Smooth muscle cell (in vitro differentiated cells): ENCODE measurements at regions not wholly inside any gene's neighbourhood (a gene's known extent, or its start where the extent isn't known, plus 50 kb on each side); places are given as distances from the start of the nearest gene placed in this dataset.
"Not testable (repeated sequence)": the region's sequence is repeated elsewhere in the genome, so short reads cannot be mapped to it uniquely, and the experiment has no call there.

Source experiments
- DNase-seq: peaks from one replicate; lab custom pipeline; 2025; ENCODE audit not compliant: unreplicated experiment; lab: John Stamatoyannopoulos, UW
- H2AFZ ChIP-seq: fragments of 200-600 bp; sonication (generic); 2 replicates; pipeline ENCODE4 v1.6.0; 2016; ENCODE audit warnings: antibody characterized with exemption, low read depth, mild to moderate bottlenecking
- H3F3A ChIP-seq: fragments of 200-600 bp; sonication (generic); 2 replicates; pipeline ENCODE4 v1.6.0; 2017; ENCODE audit warnings: antibody characterized with exemption, low read depth
- H3K27ac ChIP-seq: fragments of 200-600 bp; sonication (generic); 2 replicates; pipeline ENCODE4 v1.5.1; 2016; ENCODE audit warnings: low read depth, mild to moderate bottlenecking
- H3K27me3 ChIP-seq: fragments of 200-600 bp; sonication (generic); 2 replicates; pipeline ENCODE4 v1.6.1; 2016; ENCODE audit warnings: low read depth, mild to moderate bottlenecking
- H3K36me3 ChIP-seq: fragments of 200-600 bp; sonication (generic); 2 replicates; pipeline ENCODE4 v1.5.1; 2016; ENCODE audit warnings: low read depth
- H3K4me1 ChIP-seq: fragments of 200-600 bp; sonication (generic); 2 replicates; pipeline ENCODE4 v1.5.1; 2016; ENCODE audit warnings: low read depth
- H3K4me2 ChIP-seq: fragments of 200-600 bp; sonication (generic); 2 replicates; pipeline ENCODE4 v1.6.0; 2016; ENCODE audit warnings: mild to moderate bottlenecking
- H3K4me3 ChIP-seq: fragments of 200-600 bp; sonication (generic); 2 replicates; pipeline ENCODE4 v1.5.1; 2016; ENCODE audit warnings: mild to moderate bottlenecking
- H3K79me2 ChIP-seq: fragments of 200-600 bp; sonication (generic); 2 replicates; pipeline ENCODE4 v1.6.0; 2016; ENCODE audit warnings: low read depth, mild to moderate bottlenecking
- H3K9ac ChIP-seq: fragments of 200-600 bp; sonication (generic); 2 replicates; pipeline ENCODE4 v1.6.0; 2016; ENCODE audit warnings: low read depth
- H3K9me3 ChIP-seq: fragments of 200-600 bp; sonication (generic); replicated peaks from 2 replicates; pipeline ENCODE4 v1.5.1; 2016; ENCODE audit warnings: low read depth
- H4K20me1 ChIP-seq: fragments of 200-600 bp; sonication (generic); 2 replicates; pipeline ENCODE4 v1.6.0; 2016; ENCODE audit warnings: low read depth
- whole genome bisulfite sequencing: methylation state at CpG from one replicate; pipeline ENCODE4 v1.1.7; 2016; ENCODE audit warnings: low lambda C conversion rate; 5-methylcytosine and 5-hydroxymethylcytosine counted together
- TF ChIP-seq, protein P1 (sequence below): fragments of 200-600 bp; sonication (generic); IDR thresholded peaks from 2 replicates; pipeline ENCODE4 v1.5.1; 2017; ENCODE audit warnings: borderline replicate concordance, mild to moderate bottlenecking, antibody characterized with exemption; ENCODE audit not compliant: insufficient read depth, poor library complexity, severe bottlenecking

GRCh38 chr4:64821219-64821976 is 412.1 kb upstream of the TECRL start:
- Histone ChIP-seq H2AFZ (no peak overlapping the region), H3K9ac (no peak overlapping the region), H3K4me3 (no peak overlapping the region), H3K79me2 (no peaks in the 10 kb centered on the region), H3K27ac (no peak overlapping the region), H3K9me3 (no peaks in the 10 kb centered on the region), H3K36me3 (no peaks in the 10 kb centered on the region), H4K20me1 (no peaks in the 10 kb centered on the region), H3K4me1 (no peaks in the 10 kb centered on the region), H3K4me2 (no peak overlapping the region), H3F3A (no peaks in the 10 kb centered on the region), H3K27me3 (no peaks in the 10 kb centered on the region)
- WGBS, result 81% methylated on average over 6 of the region's 6 CpGs
- TF ChIP-seq, protein P1, sequence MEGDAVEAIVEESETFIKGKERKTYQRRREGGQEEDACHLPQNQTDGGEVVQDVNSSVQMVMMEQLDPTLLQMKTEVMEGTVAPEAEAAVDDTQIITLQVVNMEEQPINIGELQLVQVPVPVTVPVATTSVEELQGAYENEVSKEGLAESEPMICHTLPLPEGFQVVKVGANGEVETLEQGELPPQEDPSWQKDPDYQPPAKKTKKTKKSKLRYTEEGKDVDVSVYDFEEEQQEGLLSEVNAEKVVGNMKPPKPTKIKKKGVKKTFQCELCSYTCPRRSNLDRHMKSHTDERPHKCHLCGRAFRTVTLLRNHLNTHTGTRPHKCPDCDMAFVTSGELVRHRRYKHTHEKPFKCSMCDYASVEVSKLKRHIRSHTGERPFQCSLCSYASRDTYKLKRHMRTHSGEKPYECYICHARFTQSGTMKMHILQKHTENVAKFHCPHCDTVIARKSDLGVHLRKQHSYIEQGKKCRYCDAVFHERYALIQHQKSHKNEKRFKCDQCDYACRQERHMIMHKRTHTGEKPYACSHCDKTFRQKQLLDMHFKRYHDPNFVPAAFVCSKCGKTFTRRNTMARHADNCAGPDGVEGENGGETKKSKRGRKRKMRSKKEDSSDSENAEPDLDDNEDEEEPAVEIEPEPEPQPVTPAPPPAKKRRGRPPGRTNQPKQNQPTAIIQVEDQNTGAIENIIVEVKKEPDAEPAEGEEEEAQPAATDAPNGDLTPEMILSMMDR, result no peak
- no peak for DNase-seq

DNA sequence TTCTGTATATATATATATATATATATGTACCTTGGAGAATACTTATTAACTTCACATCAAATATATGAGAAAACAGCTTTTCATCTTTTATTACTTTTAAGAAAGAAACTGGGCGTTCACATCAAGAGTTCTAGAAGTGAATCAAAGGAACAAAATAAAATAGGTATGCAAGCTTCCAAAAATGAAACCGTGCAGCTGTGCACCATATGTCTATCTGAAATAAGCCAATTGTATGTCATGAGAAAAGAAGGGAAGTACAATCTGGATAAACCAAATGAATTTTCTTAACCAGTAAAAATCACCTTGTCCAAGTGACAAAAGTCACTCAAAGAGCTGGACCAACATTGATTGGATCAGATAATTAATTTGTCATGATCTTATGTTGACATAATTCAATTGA is 405.4 kb upstream of the TECRL start:
- Histone ChIP-seq H3K4me3 (no peak overlapping the region), H3K79me2 (no peaks in the 10 kb centered on the region), H2AFZ (no peak overlapping the region), H3K27ac (no peak overlapping the region), H3K9me3 (no peaks in the 10 kb centered on the region), H3K27me3 (no peaks in the 10 kb centered on the region), H3K4me1 (no peaks in the 10 kb centered on the region), H3F3A (no peaks in the 10 kb centered on the region), H3K4me2 (no peak overlapping the region), H3K9ac (no peak overlapping the region), H3K36me3 (no peaks in the 10 kb centered on the region), H4K20me1 (no peaks in the 10 kb centered on the region)
- 87% methylated on average over 2 of the region's 2 CpGs for WGBS
- TF ChIP-seq, protein P1, result no peak
- no peak for DNase-seq

DNA sequence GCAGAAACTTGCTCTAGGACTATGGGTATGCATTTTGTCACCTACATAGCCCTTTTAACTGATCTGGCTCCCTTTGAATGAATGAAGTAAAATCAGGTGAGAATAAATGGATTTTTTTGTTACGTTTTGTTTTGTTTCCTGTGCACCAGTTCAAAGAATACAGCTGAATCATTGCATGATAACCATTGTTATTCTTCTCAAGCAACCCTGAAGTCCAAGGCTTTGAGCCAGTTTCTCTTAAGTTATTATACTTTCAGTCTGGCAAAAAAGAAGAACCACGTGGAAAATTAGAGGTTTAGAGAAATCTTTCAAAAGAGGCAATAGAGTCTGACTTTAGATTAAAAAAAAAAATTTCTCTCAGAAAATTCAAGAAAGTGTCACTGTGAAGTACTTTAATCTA is 398.6 kb upstream of the TECRL start:
- no peaks in the 10 kb centered on the region for H4K20me1 ChIP-seq
- no peaks in the 10 kb centered on the region for H3F3A ChIP-seq
- H3K79me2 ChIP-seq, result no peaks in the 10 kb centered on the region
- DNase-seq, result no peak
- TF ChIP-seq, protein P1, result no peak
- no peaks in the 10 kb centered on the region for H3K27me3 ChIP-seq
- no peaks in the 10 kb centered on the region for H3K36me3 ChIP-seq
- 75% methylated on average over 2 of the region's 2 CpGs for WGBS
- no peaks in the 10 kb centered on the region for H3K9me3 ChIP-seq
- H3K4me1 ChIP-seq, result no peaks in the 10 kb centered on the region
- H3K9ac ChIP-seq, result no peak overlapping the region
- no peak overlapping the region for H3K27ac ChIP-seq
- H3K4me3 ChIP-seq, result no peak overlapping the region
- H3K4me2 ChIP-seq, result no peak overlapping the region
- H2AFZ ChIP-seq, result no peak overlapping the region

DNA sequence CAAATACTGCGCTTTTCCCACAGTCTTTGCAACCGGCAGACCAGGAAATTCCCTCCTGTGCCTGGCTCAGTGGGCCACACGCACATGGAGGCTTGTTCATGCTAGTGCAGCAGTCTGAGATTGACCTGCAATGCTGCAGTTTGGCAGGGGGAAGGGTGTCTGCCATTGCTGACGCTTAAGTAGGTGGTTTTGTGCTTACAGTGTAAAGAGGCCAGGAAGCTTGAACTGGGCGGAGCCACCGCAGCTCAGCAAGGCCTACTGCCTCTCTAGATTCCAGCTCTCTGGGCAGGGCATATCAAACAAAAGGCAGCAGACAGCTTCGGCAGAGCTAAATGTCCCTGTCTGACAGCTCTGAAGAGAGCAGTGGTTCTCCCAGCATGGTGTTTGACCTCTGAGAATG is 390.5 kb upstream of the TECRL start:
- Histone ChIP-seq H3K9ac (no peak overlapping the region), H3K27me3 (no peaks in the 10 kb centered on the region), H3K79me2 (no peaks in the 10 kb centered on the region), H3F3A (no peaks in the 10 kb centered on the region), H3K4me2 (no peak overlapping the region), H4K20me1 (no peaks in the 10 kb centered on the region), H2AFZ (no peak overlapping the region), H3K27ac (no peak overlapping the region), H3K36me3 (no peaks in the 10 kb centered on the region), H3K9me3 (no peaks in the 10 kb centered on the region), H3K4me3 (no peak overlapping the region), H3K4me1 (no peaks in the 10 kb centered on the region)
- TF ChIP-seq, protein P1, result no peak
- 91% methylated on average over 7 of the region's 7 CpGs for WGBS
- DNase-seq, result no peak

DNA sequence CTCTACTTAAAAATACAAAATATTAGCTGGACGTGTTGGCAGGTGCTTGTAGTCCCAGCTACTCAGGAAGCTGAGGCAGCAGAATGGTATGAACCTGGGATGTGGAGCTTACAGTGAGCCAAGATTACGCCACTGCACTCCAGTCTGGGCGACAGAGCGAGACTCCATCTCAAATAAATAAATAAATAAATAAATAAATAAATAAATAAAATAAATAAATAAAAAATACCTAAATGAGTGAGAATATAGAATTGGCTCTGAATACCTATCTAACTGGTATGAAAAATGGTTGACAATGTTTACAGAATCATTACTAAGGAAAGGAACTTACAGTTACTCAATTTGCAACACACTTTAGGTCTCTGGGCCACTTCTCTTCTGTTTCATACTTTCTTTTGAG is 389.6 kb upstream of the TECRL start:
- not testable (repeated sequence) for H3K9ac ChIP-seq, H3K4me2 ChIP-seq, H3K79me2 ChIP-seq, DNase-seq, H3F3A ChIP-seq, H3K4me3 ChIP-seq, H3K4me1 ChIP-seq, H4K20me1 ChIP-seq, H3K27me3 ChIP-seq, H3K9me3 ChIP-seq, H2AFZ ChIP-seq, H3K36me3 ChIP-seq, H3K27ac ChIP-seq
- WGBS, result 97% methylated on average over 4 of the region's 4 CpGs
